B cell (primary cell): ENCODE measurements at regions not wholly inside any gene's neighbourhood (a gene's known extent, or its start where the extent isn't known, plus 50 kb on each side); places are given as distances from the start of the nearest gene placed in this dataset.

Experiments
- ATAC-seq: fragments of 200-7000 bp; cut with Tn5 transposase; one replicate; pipeline ENCODE4 v1.10.0; 2021; ENCODE audit warnings: low read depth, mild to moderate bottlenecking, moderate number of reproducible peaks, moderate library complexity
- CTCF ChIA-PET: fragments of 350-600 bp; sonication (Branson Sonifier 250); formaldehyde crosslinking; loops from one replicate; lab custom pipeline; 2021; ENCODE audit warnings: antibody characterized with exemption, inconsistent platforms; lab: Charles Lee
- POLR2A ChIA-PET: fragments of 350-600 bp; sonication (Branson Sonifier 250); formaldehyde crosslinking; loops from one replicate; lab custom pipeline; 2021; ENCODE audit warnings: antibody characterized with exemption; lab: Charles Lee
- DNase-seq: peaks from one replicate; pipeline ENCODE4 v3.0.0; 2013
- H2AFZ ChIP-seq: 2 replicates; pipeline ENCODE4 v1.6.1; 2012; ENCODE audit warnings: mild to moderate bottlenecking, low read depth, low read length; ENCODE audit not compliant: insufficient read depth, poor library complexity, severe bottlenecking
- H3K27ac ChIP-seq, 2 donors: 1 replicate in 1 of 2; 2 replicates in 1 of 2; pipeline ENCODE4 v1.5.1; 2012 to 2013; ENCODE audit warnings: low read length in 2 of 2, mild to moderate bottlenecking in 2 of 2, moderate library complexity in 1 of 2
- H3K27me3 ChIP-seq, 4 experiments: fragments of 200-600 bp in 1 of 4; sonication (generic) in 1 of 4; replicated peaks in 1 of 4; 1 replicate in 2 of 4; 2 replicates in 2 of 4; pipeline versions ENCODE4 v1.6.1 to v1.7.0; 2013 to 2016; ENCODE audit warnings: low read length in 3 of 4, mild to moderate bottlenecking in 2 of 4, mixed read lengths in 1 of 4, moderate library complexity in 1 of 4; ENCODE audit not compliant: insufficient read depth in 4 of 4, control insufficient read depth in 3 of 4; ENCODE audit errors: control extremely low read depth in 1 of 4
- H3K36me3 ChIP-seq, 2 experiments: replicated peaks in 1 of 2; 1 replicate in 1 of 2; 2 replicates in 1 of 2; pipeline versions ENCODE4 v1.6.1 to v1.7.1; 2013; ENCODE audit warnings: low read length in 1 of 2; ENCODE audit not compliant: insufficient read depth in 2 of 2, control insufficient read depth in 1 of 2; ENCODE audit errors: control extremely low read depth in 1 of 2, extremely low read depth in 1 of 2
- H3K4me1 ChIP-seq, 2 donors: fragments of 200-600 bp in 1 of 2; sonication (generic) in 1 of 2; 1 replicate in 1 of 2; 2 replicates in 1 of 2; pipeline versions ENCODE4 v1.5.1 to v1.6.1; 2013 to 2017; ENCODE audit warnings: low read length in 2 of 2; ENCODE audit not compliant: control insufficient read depth in 2 of 2, insufficient read depth in 2 of 2
- H3K4me2 ChIP-seq: replicated peaks from 2 replicates; pipeline ENCODE3; 2012; ENCODE audit warnings: mild to moderate bottlenecking, low read depth, low read length; ENCODE audit not compliant: poor library complexity, severe bottlenecking
- H3K4me3 ChIP-seq, 5 experiments: fragments of 200-600 bp in 1 of 5; sonication (generic) in 1 of 5; 1 replicate in 3 of 5; 2 replicates in 2 of 5; pipeline versions ENCODE4 v1.5.1 to v1.7.0; 2011 to 2016; ENCODE audit warnings: low read length in 4 of 5, mild to moderate bottlenecking in 4 of 5, low read depth in 2 of 5, control low read depth in 1 of 5, moderate library complexity in 1 of 5; ENCODE audit not compliant: insufficient read depth in 1 of 5; ENCODE audit errors: control extremely low read depth in 1 of 5, extremely low read depth in 1 of 5
- H3K79me2 ChIP-seq: fragments of 200-600 bp; sonication (generic); one replicate; pipeline ENCODE4 v1.6.0; 2016; ENCODE audit warnings: low read length; ENCODE audit not compliant: control insufficient read depth, insufficient read depth
- H3K9ac ChIP-seq: fragments of 200-600 bp; sonication (generic); 2 replicates; pipeline ENCODE4 v1.6.1; 2017; ENCODE audit warnings: mild to moderate bottlenecking, low read length, moderate library complexity
- H3K9me3 ChIP-seq, 3 donors: one replicate each; pipeline versions ENCODE4 v1.6.1 to v1.7.1; 2013; ENCODE audit warnings: low read length in 2 of 3; ENCODE audit not compliant: control insufficient read depth in 2 of 3, insufficient read depth in 1 of 3; ENCODE audit errors: control extremely low read depth in 1 of 3
- H4K20me1 ChIP-seq: 2 replicates; pipeline ENCODE4 v1.6.0; 2012; ENCODE audit warnings: mild to moderate bottlenecking, low read length; ENCODE audit not compliant: insufficient read depth, control insufficient read depth, poor library complexity, severe bottlenecking
- H3K27ac Mint-ChIP-seq: one replicate; pipeline ENCODE4 v1.8.0; 2021; ENCODE audit warnings: mixed read lengths
- H3K27me3 Mint-ChIP-seq: one replicate; pipeline ENCODE4 v1.8.0; 2021; ENCODE audit warnings: mixed read lengths
- H3K4me1 Mint-ChIP-seq: one replicate; pipeline ENCODE4 v1.8.0; 2021; ENCODE audit warnings: mixed read lengths
- H3K4me3 Mint-ChIP-seq: one replicate; pipeline ENCODE4 v1.8.0; 2021; ENCODE audit warnings: mixed read lengths
- H3K9me3 Mint-ChIP-seq: one replicate; pipeline ENCODE4 v1.8.0; 2022; ENCODE audit warnings: mixed read lengths; ENCODE audit not compliant: insufficient read depth
- CTCF ChIP-seq: fragments of 200-600 bp; IDR thresholded peaks from one replicate; pipeline ENCODE4 v1.8.0; 2022; ENCODE audit warnings: antibody characterized with exemption, mild to moderate bottlenecking
- EZH2 ChIP-seq: IDR thresholded peaks from 2 replicates; pipeline ENCODE4 v1.6.1; 2012; ENCODE audit warnings: borderline replicate concordance, low read depth, mild to moderate bottlenecking, moderate library complexity, low read length; ENCODE audit not compliant: insufficient read depth, poor library complexity, severe bottlenecking
- WGBS: methylation state at CpG from one replicate; pipeline ENCODE4 v1.1.5; 2013; ENCODE audit warnings: missing lambda C conversion rate; ENCODE audit not compliant: insufficient coverage; 5-methylcytosine and 5-hydroxymethylcytosine counted together
- intact Hi-C: fragments of 100-400 bp; cut with micrococcal nuclease; formaldehyde crosslinking; loops from one replicate; pipeline ENCODE4 v1.10.0; 2022

GRCh38 chr13:105719859-105720258 is 815.6 kb downstream of the EFNB2 start:
- Mint-ChIP-seq H3K9me3 (peaks cover 4% of the 10 kb centered on the region), H3K27ac (no peak overlapping the region), H3K27me3 (no peaks in the 10 kb centered on the region), H3K4me1 (no peaks in the 10 kb centered on the region), H3K4me3 (no peak overlapping the region)
- ChIA-PET CTCF (no interaction called here), POLR2A (no interaction called here)
- Histone ChIP-seq H3K36me3 (no peaks in the 10 kb centered on the region), H3K79me2 (no peaks in the 10 kb centered on the region), H3K27ac (no peak overlapping the region), H2AFZ (no peak overlapping the region), H4K20me1 (no peaks in the 10 kb centered on the region), H3K4me1 (no peaks in the 10 kb centered on the region), H3K9ac (no peak overlapping the region), H3K27me3 (no peaks in the 10 kb centered on the region), H3K4me3 (no peak overlapping the region), H3K4me2 (no peak overlapping the region), H3K9me3 (no peaks in the 10 kb centered on the region)
- DNase-seq (no peak), ATAC-seq (no peak)
- 94% methylated on average over 3 of the region's 6 CpGs for WGBS
- no peak for TF ChIP-seq CTCF
- intact Hi-C loops, result no loop called here

GRCh38 chr13:105709181-105709580 is 826.3 kb downstream of the EFNB2 start:
- Histone ChIP-seq H3K4me2 (no peak overlapping the region), H3K4me3 (no peak overlapping the region), H3K79me2 (no peaks in the 10 kb centered on the region), H3K9ac (no peak overlapping the region), H2AFZ (no peak overlapping the region), H3K4me1 (no peaks in the 10 kb centered on the region), H3K9me3 (no peaks in the 10 kb centered on the region), H3K27ac (no peak overlapping the region), H3K27me3 (no peaks in the 10 kb centered on the region), H4K20me1 (no peaks in the 10 kb centered on the region), H3K36me3 (no peaks in the 10 kb centered on the region)
- Mint-ChIP-seq H3K4me1 (no peaks in the 10 kb centered on the region), H3K27ac (no peak overlapping the region), H3K4me3 (no peak overlapping the region), H3K27me3 (no peaks in the 10 kb centered on the region), H3K9me3 (peaks cover 4% of the 10 kb centered on the region)
- ChIA-PET CTCF (no interaction called here), POLR2A (no interaction called here)
- TF ChIP-seq EZH2 (no peak), CTCF (no peak)
- intact Hi-C loops, result no loop called here
- WGBS, result no CpG with 5 or more reads among the region's 3 CpGs
- no peak for ATAC-seq
- no peak for DNase-seq
